Trophoblast cell (in vitro differentiated cells and primary cell): ENCODE measurements at regions not wholly inside any gene's neighbourhood (a gene's known extent, or its start where the extent isn't known, plus 50 kb on each side); places are given as distances from the start of the nearest gene placed in this dataset.

Experiments
- DNase-seq, 2 donors: peaks; one replicate each; pipeline ENCODE4 v3.0.0-alpha.2; 2016
- H2AFZ ChIP-seq: 2 replicates; pipeline ENCODE4 v1.6.1; 2013; ENCODE audit warnings: low read length, moderate library complexity, mild to moderate bottlenecking; ENCODE audit not compliant: insufficient read depth, poor library complexity
- H2AK5ac ChIP-seq: 2 replicates; pipeline ENCODE4 v1.6.1; 2013; ENCODE audit warnings: mild to moderate bottlenecking, low read length
- H2BK120ac ChIP-seq: 2 replicates; pipeline ENCODE4 v1.6.1; 2013; ENCODE audit warnings: low read length, mild to moderate bottlenecking, moderate library complexity; ENCODE audit not compliant: insufficient read depth, poor library complexity
- H2BK12ac ChIP-seq: 2 replicates; pipeline ENCODE4 v1.6.1; 2013; ENCODE audit warnings: mild to moderate bottlenecking, low read length, moderate library complexity
- H2BK5ac ChIP-seq: 2 replicates; pipeline ENCODE4 v1.6.1; 2013; ENCODE audit warnings: low read length, low read depth, moderate library complexity, mild to moderate bottlenecking; ENCODE audit not compliant: poor library complexity
- H3K14ac ChIP-seq: 2 replicates; pipeline ENCODE4 v1.6.1; 2013; ENCODE audit warnings: mild to moderate bottlenecking, low read length
- H3K18ac ChIP-seq: 2 replicates; pipeline ENCODE4 v1.6.1; 2013; ENCODE audit warnings: mild to moderate bottlenecking, low read length
- H3K23ac ChIP-seq: 2 replicates; pipeline ENCODE4 v1.6.1; 2013; ENCODE audit warnings: low read length
- H3K27ac ChIP-seq: 2 replicates; pipeline ENCODE4 v1.5.1; 2013; ENCODE audit warnings: low read depth, mild to moderate bottlenecking, inconsistent platforms, low read length, moderate library complexity
- H3K27me3 ChIP-seq: 2 replicates; pipeline ENCODE4 v1.6.1; 2013; ENCODE audit warnings: inconsistent platforms, mild to moderate bottlenecking, low read length, moderate library complexity; ENCODE audit not compliant: insufficient read depth
- H3K36me3 ChIP-seq, 2 experiments: 1 replicate in 1 of 2; 2 replicates in 1 of 2; pipeline ENCODE4 v1.6.1; 2013; ENCODE audit warnings: low read length in 2 of 2, mild to moderate bottlenecking in 2 of 2, moderate library complexity in 1 of 2; ENCODE audit not compliant: insufficient read depth in 2 of 2, control insufficient read depth in 1 of 2
- H3K4ac ChIP-seq: 2 replicates; pipeline ENCODE4 v1.6.1; 2013; ENCODE audit warnings: low read depth, mild to moderate bottlenecking, low read length, moderate library complexity
- H3K4me1 ChIP-seq, 2 experiments: 1 replicate in 1 of 2; 2 replicates in 1 of 2; pipeline ENCODE4 v1.6.1; 2013; ENCODE audit warnings: low read length in 2 of 2, mild to moderate bottlenecking in 2 of 2, moderate library complexity in 1 of 2; ENCODE audit not compliant: insufficient read depth in 2 of 2, control insufficient read depth in 1 of 2
- H3K4me2 ChIP-seq: 2 replicates; pipeline ENCODE4 v1.6.1; 2013; ENCODE audit warnings: inconsistent platforms, mild to moderate bottlenecking, low read length, moderate library complexity
- H3K4me3 ChIP-seq: 2 replicates; pipeline ENCODE4 v1.5.1; 2013; ENCODE audit warnings: mild to moderate bottlenecking, low read depth, low read length, inconsistent platforms
- H3K79me1 ChIP-seq: one replicate; pipeline ENCODE4 v1.6.1; 2013; ENCODE audit warnings: low read length
- H3K79me2 ChIP-seq: 2 replicates; pipeline ENCODE4 v1.6.1; 2013; ENCODE audit warnings: low read length, mild to moderate bottlenecking; ENCODE audit not compliant: control insufficient read depth, insufficient read depth, poor library complexity
- H3K9ac ChIP-seq: 2 replicates; pipeline ENCODE4 v1.6.1; 2013; ENCODE audit warnings: mild to moderate bottlenecking, low read length
- H3K9me3 ChIP-seq: 2 replicates; pipeline ENCODE4 v1.6.1; 2013; ENCODE audit warnings: low read depth, mild to moderate bottlenecking, control low read depth, inconsistent platforms, low read length; ENCODE audit not compliant: insufficient read depth
- H4K12ac ChIP-seq: 2 replicates; pipeline ENCODE4 v1.6.1; 2013; ENCODE audit warnings: low read depth, mild to moderate bottlenecking, low read length, moderate library complexity
- H4K8ac ChIP-seq: 2 replicates; pipeline ENCODE4 v1.6.1; 2013; ENCODE audit warnings: low read depth, mild to moderate bottlenecking, low read length, moderate library complexity
- H4K91ac ChIP-seq: one replicate; pipeline ENCODE4 v1.6.1; 2013; ENCODE audit warnings: low read depth, mild to moderate bottlenecking, low read length, moderate library complexity
- WGBS: extraction: QIAGEN DNeasy Blood & Tissue Kit; methylation state at CpG from one replicate; pipeline ENCODE4 v1.1.7; 2013; ENCODE audit warnings: missing lambda C conversion rate; ENCODE audit not compliant: insufficient read length, insufficient coverage; ENCODE audit errors: extremely low coverage; 5-methylcytosine and 5-hydroxymethylcytosine counted together

- Histone ChIP-seq H3K27ac (no peak overlapping the region), H2BK5ac (no peak overlapping the region), H3K18ac (no peak overlapping the region), H2AFZ (no peak overlapping the region), H3K4ac (no peak overlapping the region), H2BK12ac (no peak overlapping the region), H3K79me1 (no peaks in the 10 kb centered on the region), H3K79me2 (no peaks in the 10 kb centered on the region), H3K9me3 (no peaks in the 10 kb centered on the region), H3K14ac (no peak overlapping the region), H4K91ac (no peak overlapping the region), H3K4me1 (peaks cover 2 to 3% of the 10 kb centered on the region in 2 experiments), H3K9ac (no peak overlapping the region), H3K4me3 (no peak overlapping the region), H3K23ac (no peak overlapping the region), H4K8ac (no peak overlapping the region), H3K4me2 (no peak overlapping the region), H3K36me3 (no peaks in the 10 kb centered on the region), H3K27me3 (no peaks in the 10 kb centered on the region), H2AK5ac (no peak overlapping the region), H4K12ac (no peak overlapping the region), H2BK120ac (no peak overlapping the region)
- no CpG with 5 or more reads among the region's 2 CpGs for WGBS
- no peak for DNase-seq
These were observed 175.0 kb upstream of the CCN2 start for GRCh38 chr6:132126150-132126549.

GRCh38 chr6:132122871-132123270 is 171.7 kb upstream of the CCN2 start:
- H4K12ac ChIP-seq, result no peak overlapping the region
- no CpG with 5 or more reads among the region's 4 CpGs for WGBS
- H3K27me3 ChIP-seq, result no peaks in the 10 kb centered on the region

GRCh38 chr6:132122176-132122575 is 171.0 kb upstream of the CCN2 start:
- Histone ChIP-seq H3K79me1 (no peaks in the 10 kb centered on the region), H3K79me2 (no peaks in the 10 kb centered on the region), H3K23ac (no peak overlapping the region), H2AK5ac (no peak overlapping the region), H3K9ac (no peak overlapping the region), H3K4me3 (no peak overlapping the region), H3K27me3 (no peaks in the 10 kb centered on the region), H2AFZ (no peak overlapping the region), H3K4me2 (no peak overlapping the region), H3K4me1 (no peaks in the 10 kb centered on the region), H3K14ac (no peak overlapping the region), H4K8ac (no peak overlapping the region), H3K9me3 (no peaks in the 10 kb centered on the region), H4K91ac (no peak overlapping the region), H3K36me3 (no peaks in the 10 kb centered on the region), H3K27ac (no peak overlapping the region), H4K12ac (no peak overlapping the region), H2BK5ac (no peak overlapping the region), H2BK12ac (no peak overlapping the region), H3K18ac (no peak overlapping the region), H2BK120ac (no peak overlapping the region), H3K4ac (no peak overlapping the region)
- no peak for DNase-seq

More at GRCh38 chr6:132122871-132123270, 171.7 kb upstream of the CCN2 start:
- Histone ChIP-seq H3K18ac (no peak overlapping the region), H3K9me3 (no peaks in the 10 kb centered on the region), H2BK12ac (no peak overlapping the region), H2BK5ac (no peak overlapping the region), H3K4ac (no peak overlapping the region), H3K36me3 (no peaks in the 10 kb centered on the region), H3K27ac (no peak overlapping the region), H3K79me2 (no peaks in the 10 kb centered on the region), H3K23ac (no peak overlapping the region), H3K9ac (no peak overlapping the region), H4K8ac (no peak overlapping the region), H3K4me2 (no peak overlapping the region), H2BK120ac (no peak overlapping the region), H4K91ac (no peak overlapping the region), H3K79me1 (no peaks in the 10 kb centered on the region), H3K4me1 (no peaks in the 10 kb centered on the region), H2AFZ (no peak overlapping the region), H3K4me3 (no peak overlapping the region), H2AK5ac (no peak overlapping the region), H3K14ac (no peak overlapping the region)
- no peak for DNase-seq

DNA sequence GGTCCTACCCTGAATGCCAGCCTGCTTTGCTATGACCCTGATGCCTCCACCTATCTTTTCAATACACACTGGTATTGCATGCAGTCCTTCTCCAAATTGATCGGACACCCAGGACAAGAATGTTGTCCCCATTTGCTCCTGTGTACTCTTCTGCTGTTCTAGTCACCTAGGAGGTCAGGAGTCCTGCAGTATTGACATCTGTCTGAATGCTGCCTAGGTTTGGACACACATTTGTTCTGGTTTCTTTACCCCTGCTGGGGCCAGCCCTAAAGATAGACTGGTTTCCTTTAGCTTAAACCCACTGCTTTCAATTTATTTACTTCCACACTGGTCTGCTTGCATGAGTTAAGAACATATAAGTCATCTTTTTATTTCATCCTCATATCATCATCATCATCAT is 167.0 kb upstream of the CCN2 start:
- H4K91ac ChIP-seq, result no peak overlapping the region
- no peak overlapping the region for H3K14ac ChIP-seq
- H2BK5ac ChIP-seq, result no peak overlapping the region
- H3K9ac ChIP-seq, result no peak overlapping the region
- no peak overlapping the region for H3K4me2 ChIP-seq
- no peak overlapping the region for H4K12ac ChIP-seq
- no peak overlapping the region for H2BK120ac ChIP-seq
- no peaks in the 10 kb centered on the region for H3K4me1 ChIP-seq
- H3K27me3 ChIP-seq, result no peaks in the 10 kb centered on the region
- no peak overlapping the region for H3K4me3 ChIP-seq
- H3K27ac ChIP-seq, result no peak overlapping the region
- no peaks in the 10 kb centered on the region for H3K79me1 ChIP-seq
- H3K23ac ChIP-seq, result no peak overlapping the region
- no peak overlapping the region for H3K4ac ChIP-seq
- H3K36me3 ChIP-seq, result no peaks in the 10 kb centered on the region
- no peak overlapping the region for H2AFZ ChIP-seq
- no peak overlapping the region for H2BK12ac ChIP-seq
- no peak overlapping the region for H2AK5ac ChIP-seq
- H3K18ac ChIP-seq, result no peak overlapping the region
- H3K79me2 ChIP-seq, result no peaks in the 10 kb centered on the region
- H3K9me3 ChIP-seq, result no peaks in the 10 kb centered on the region
- no CpG with 5 or more reads among the region's 1 CpG for WGBS
- no peak overlapping the region for H4K8ac ChIP-seq
- no peak for DNase-seq
